KMS-11 (cell line): ENCODE measurements at regions not wholly inside any gene's neighbourhood (a gene's known extent, or its start where the extent isn't known, plus 50 kb on each side); places are given as distances from the start of the nearest gene placed in this dataset.

ENCODE experiments used
- H2AFZ ChIP-seq: fragments of 200-600 bp; sonication (generic); 2 replicates; pipeline ENCODE4 v1.6.1; 2016; ENCODE audit warnings: antibody characterized with exemption, mixed run types, low read depth
- H3K27ac ChIP-seq: fragments of 200-600 bp; sonication (generic); 2 replicates; pipeline ENCODE4 v1.6.1; 2016; ENCODE audit warnings: mild to moderate bottlenecking, mixed run types
- H3K27me3 ChIP-seq: fragments of 200-600 bp; sonication (generic); 2 replicates; pipeline ENCODE4 v1.6.1; 2017; ENCODE audit warnings: mild to moderate bottlenecking, low read depth, mixed run types, moderate library complexity; ENCODE audit not compliant: insufficient read depth
- H3K36me3 ChIP-seq: fragments of 200-600 bp; sonication (generic); 2 replicates; pipeline ENCODE4 v1.6.1; 2017; ENCODE audit warnings: mild to moderate bottlenecking, mixed run types; ENCODE audit not compliant: insufficient read depth
- H3K4me1 ChIP-seq: fragments of 200-600 bp; sonication (generic); 2 replicates; pipeline ENCODE4 v1.6.1; 2016; ENCODE audit warnings: mild to moderate bottlenecking, low read depth, mixed run types; ENCODE audit not compliant: poor library complexity, severe bottlenecking
- H3K4me2 ChIP-seq: fragments of 200-600 bp; sonication (generic); 2 replicates; pipeline ENCODE4 v1.7.0; 2016; ENCODE audit warnings: mild to moderate bottlenecking, mixed run types
- H3K4me3 ChIP-seq: fragments of 200-600 bp; sonication (generic); IDR thresholded peaks from 2 replicates; pipeline ENCODE4 v1.6.1; 2017; ENCODE audit warnings: low read depth, low read length, mixed read lengths; ENCODE audit not compliant: insufficient read depth
- H3K79me2 ChIP-seq: fragments of 200-600 bp; sonication (generic); 2 replicates; pipeline ENCODE4 v1.6.1; 2016; ENCODE audit warnings: low read depth, mixed run types; ENCODE audit not compliant: insufficient read depth
- H3K9ac ChIP-seq: fragments of 200-600 bp; sonication (generic); 2 replicates; pipeline ENCODE4 v1.6.1; 2016; ENCODE audit warnings: mild to moderate bottlenecking, mixed run types
- H4K20me1 ChIP-seq: fragments of 200-600 bp; sonication (generic); 2 replicates; pipeline ENCODE4 v1.6.1; 2016; ENCODE audit warnings: mild to moderate bottlenecking, mixed run types; ENCODE audit not compliant: insufficient read depth
- TF ChIP-seq, protein P1 (sequence below): fragments of 200-600 bp; sonication (generic); conservative IDR thresholded peaks from 2 replicates; pipeline ENCODE4 v1.6.1; 2017; ENCODE audit warnings: low read depth, mild to moderate bottlenecking, antibody characterized with exemption, low read length, moderate library complexity, mixed read lengths

DNA sequence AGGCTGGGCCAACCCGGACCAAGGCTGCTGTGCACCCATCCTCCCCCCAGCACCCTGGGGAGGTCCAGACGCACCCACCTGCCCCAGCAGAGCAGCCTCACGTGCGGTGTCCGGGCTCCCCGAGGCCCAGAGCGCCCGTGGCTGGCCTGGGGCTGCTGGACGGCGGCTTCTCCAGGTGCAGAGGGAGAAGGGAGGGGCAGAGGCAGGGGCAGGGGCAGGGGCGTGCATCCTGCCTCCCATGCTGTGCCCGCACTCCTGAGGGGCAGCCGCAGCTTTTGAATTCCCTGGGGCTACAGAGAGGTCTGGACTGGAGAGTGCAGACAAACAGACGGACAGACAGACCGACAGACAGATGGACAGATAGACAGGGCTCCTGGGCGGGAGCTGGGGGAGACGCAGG is 83.6 kb upstream of the PRR5 start:
- H3K4me3 ChIP-seq: no peak overlapping the region
- no peaks in the 10 kb centered on the region for H3K36me3 ChIP-seq
- H3K9ac ChIP-seq: no peak overlapping the region
- no peaks in the 10 kb centered on the region for H3K79me2 ChIP-seq
- TF ChIP-seq, protein P1, sequence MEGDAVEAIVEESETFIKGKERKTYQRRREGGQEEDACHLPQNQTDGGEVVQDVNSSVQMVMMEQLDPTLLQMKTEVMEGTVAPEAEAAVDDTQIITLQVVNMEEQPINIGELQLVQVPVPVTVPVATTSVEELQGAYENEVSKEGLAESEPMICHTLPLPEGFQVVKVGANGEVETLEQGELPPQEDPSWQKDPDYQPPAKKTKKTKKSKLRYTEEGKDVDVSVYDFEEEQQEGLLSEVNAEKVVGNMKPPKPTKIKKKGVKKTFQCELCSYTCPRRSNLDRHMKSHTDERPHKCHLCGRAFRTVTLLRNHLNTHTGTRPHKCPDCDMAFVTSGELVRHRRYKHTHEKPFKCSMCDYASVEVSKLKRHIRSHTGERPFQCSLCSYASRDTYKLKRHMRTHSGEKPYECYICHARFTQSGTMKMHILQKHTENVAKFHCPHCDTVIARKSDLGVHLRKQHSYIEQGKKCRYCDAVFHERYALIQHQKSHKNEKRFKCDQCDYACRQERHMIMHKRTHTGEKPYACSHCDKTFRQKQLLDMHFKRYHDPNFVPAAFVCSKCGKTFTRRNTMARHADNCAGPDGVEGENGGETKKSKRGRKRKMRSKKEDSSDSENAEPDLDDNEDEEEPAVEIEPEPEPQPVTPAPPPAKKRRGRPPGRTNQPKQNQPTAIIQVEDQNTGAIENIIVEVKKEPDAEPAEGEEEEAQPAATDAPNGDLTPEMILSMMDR: no peak
- H3K4me1 ChIP-seq: no peaks in the 10 kb centered on the region
- H2AFZ ChIP-seq: no peak overlapping the region
- H4K20me1 ChIP-seq: no peaks in the 10 kb centered on the region
- H3K27me3 ChIP-seq: no peaks in the 10 kb centered on the region; the same call in 1 of the 2 replicates
- H3K4me2 ChIP-seq: no peak overlapping the region
- H3K27ac ChIP-seq: no peak overlapping the region

DNA sequence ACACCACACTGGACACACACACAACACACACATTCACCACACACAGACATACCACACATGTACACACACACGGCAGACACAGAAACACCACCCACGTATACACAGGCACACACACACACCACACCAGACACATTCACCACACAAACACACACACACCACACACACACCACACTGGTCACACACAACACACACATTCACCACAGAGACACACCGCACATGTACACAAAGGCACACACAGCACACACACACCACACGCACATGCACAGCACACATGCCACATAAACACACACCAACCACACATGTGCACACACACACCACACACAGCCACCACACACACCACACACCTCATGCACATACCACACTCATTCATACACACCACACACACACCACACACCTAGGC is 84.2 kb upstream of the PRR5 start:
- no peak overlapping the region for H3K4me2 ChIP-seq
- H3K27ac ChIP-seq: no peak overlapping the region
- no peak overlapping the region for H3K4me3 ChIP-seq
- H3K4me1 ChIP-seq: no peaks in the 10 kb centered on the region
- TF ChIP-seq, protein P1: no peak
- no peaks in the 10 kb centered on the region for H3K36me3 ChIP-seq
- no peaks in the 10 kb centered on the region for H3K79me2 ChIP-seq
- no peak overlapping the region for H3K9ac ChIP-seq
- 0 out of 2 replicates have a peak, but pooled peaks cover 3% of the 10 kb centered on the region for H3K27me3 ChIP-seq
- H2AFZ ChIP-seq: no peak overlapping the region
- no peaks in the 10 kb centered on the region for H4K20me1 ChIP-seq

GRCh38 chr22:44616882-44617655 is 84.9 kb upstream of the PRR5 start:
- Histone ChIP-seq H3K27ac (no peak overlapping the region), H3K4me2 (no peak overlapping the region), H3K27me3 (0 out of 2 replicates have a peak, but pooled peaks cover 3% of the 10 kb centered on the region), H3K79me2 (no peaks in the 10 kb centered on the region), H3K9ac (no peak overlapping the region), H3K4me3 (no peak overlapping the region), H3K36me3 (no peaks in the 10 kb centered on the region), H4K20me1 (no peaks in the 10 kb centered on the region), H2AFZ (no peak overlapping the region), H3K4me1 (no peaks in the 10 kb centered on the region)
- TF ChIP-seq, protein P1: no peak

GRCh38 chr22:44616461-44616860 is 85.5 kb upstream of the PRR5 start:
- TF ChIP-seq, protein P1: no peak
- H3K27ac ChIP-seq: no peak overlapping the region
- H2AFZ ChIP-seq: no peak overlapping the region
- no peak overlapping the region for H3K9ac ChIP-seq
- H3K36me3 ChIP-seq: no peaks in the 10 kb centered on the region
- no peaks in the 10 kb centered on the region for H4K20me1 ChIP-seq
- H3K4me1 ChIP-seq: no peaks in the 10 kb centered on the region
- H3K4me3 ChIP-seq: no peak overlapping the region
- no peak overlapping the region for H3K4me2 ChIP-seq
- no peaks in the 10 kb centered on the region for H3K79me2 ChIP-seq
- peaks cover 3% of the 10 kb centered on the region; the same call in 1 of the 2 replicates for H3K27me3 ChIP-seq
